Liver (tissue), 7 donors: ENCODE measurements at regions not wholly inside any gene's neighbourhood (a gene's known extent, or its start where the extent isn't known, plus 50 kb on each side); places are given as distances from the start of the nearest gene placed in this dataset.
"Not testable (repeated sequence)": the region's sequence is repeated elsewhere in the genome, so short reads cannot be mapped to it uniquely, and the experiment has no call there.

Experiments
- DNase-seq: peaks from one replicate; pipeline ENCODE4 v3.0.0-alpha.2; 2017; ENCODE audit warnings: low spot score
- H3K27ac ChIP-seq, 2 donors: one replicate each; pipeline ENCODE4 v1.7.0; 2013; ENCODE audit warnings: inconsistent platforms in 2 of 2, low read length in 2 of 2, control low read depth in 1 of 2, low read depth in 1 of 2, mild to moderate bottlenecking in 1 of 2
- H3K27me3 ChIP-seq, 4 donors: one replicate each; pipeline versions ENCODE4 v1.6.1 to v1.7.0; 2013; ENCODE audit warnings: low read length in 3 of 4, inconsistent platforms in 1 of 4, mild to moderate bottlenecking in 1 of 4, moderate library complexity in 1 of 4; ENCODE audit not compliant: control insufficient read depth in 4 of 4, insufficient read depth in 4 of 4
- H3K36me3 ChIP-seq, 4 donors: one replicate each; pipeline versions ENCODE4 v1.6.1 to v1.7.0; 2013; ENCODE audit warnings: low read length in 3 of 4, mild to moderate bottlenecking in 3 of 4, low read depth in 1 of 4, moderate library complexity in 1 of 4; ENCODE audit not compliant: control insufficient read depth in 4 of 4, insufficient read depth in 3 of 4
- H3K4me1 ChIP-seq, 4 donors: one replicate each; pipeline versions ENCODE4 v1.6.1 to v1.7.0; 2013; ENCODE audit warnings: low read length in 3 of 4, mild to moderate bottlenecking in 3 of 4, moderate library complexity in 1 of 4; ENCODE audit not compliant: control insufficient read depth in 4 of 4, insufficient read depth in 4 of 4
- H3K4me3 ChIP-seq, 3 donors: one replicate each; pipeline versions ENCODE4 v1.6.1 to v1.7.0; 2013; ENCODE audit warnings: low read length in 3 of 3, control low read depth in 1 of 3, low read depth in 1 of 3, mild to moderate bottlenecking in 1 of 3
- H3K9ac ChIP-seq, 2 donors: one replicate each; pipeline ENCODE4 v1.7.0; 2013; ENCODE audit warnings: low read length in 2 of 2, mild to moderate bottlenecking in 2 of 2, moderate library complexity in 2 of 2, control low read depth in 1 of 2, low read depth in 1 of 2
- H3K9me3 ChIP-seq, 4 donors: one replicate each; pipeline versions ENCODE4 v1.6.1 to v1.7.0; 2013; ENCODE audit warnings: low read length in 3 of 4; ENCODE audit not compliant: control insufficient read depth in 4 of 4
- EGR1 ChIP-seq, 2 donors: IDR thresholded peaks; 2 replicates each; pipeline ENCODE4 v1.6.1; 2016 to 2018; ENCODE audit warnings: antibody characterized with exemption in 2 of 2, low read depth in 2 of 2
- FOXA1 ChIP-seq: IDR thresholded peaks from 2 replicates; pipeline ENCODE4 v1.6.1; 2016; ENCODE audit warnings: antibody characterized with exemption
- FOXA2 ChIP-seq: IDR thresholded peaks from 2 replicates; pipeline ENCODE4 v1.6.1; 2016; ENCODE audit warnings: antibody characterized with exemption
- GABPA ChIP-seq, 2 donors: IDR thresholded peaks in 1 of 2; conservative IDR thresholded peaks in 1 of 2; 2 replicates each; pipeline ENCODE4 v1.6.1; 2016; ENCODE audit warnings: antibody characterized with exemption in 2 of 2, mild to moderate bottlenecking in 1 of 2, moderate library complexity in 1 of 2
- HNF4A ChIP-seq, 2 donors: conservative IDR thresholded peaks; 2 replicates each; pipeline ENCODE4 v1.6.1; 2016; ENCODE audit warnings: antibody characterized with exemption in 2 of 2, mild to moderate bottlenecking in 2 of 2
- HNF4G ChIP-seq: IDR thresholded peaks from 2 replicates; pipeline ENCODE4 v1.6.1; 2016; ENCODE audit warnings: antibody characterized with exemption
- JUND ChIP-seq, 2 donors: IDR thresholded peaks; 2 replicates each; pipeline ENCODE4 v1.6.1; 2016; ENCODE audit warnings: antibody characterized with exemption in 2 of 2
- NR2F2 ChIP-seq: IDR thresholded peaks from 2 replicates; pipeline ENCODE4 v1.6.1; 2016; ENCODE audit warnings: antibody characterized with exemption
- RAD21 ChIP-seq, 2 donors: IDR thresholded peaks; 2 replicates each; pipeline ENCODE4 v1.6.1; 2016; ENCODE audit warnings: antibody characterized with exemption in 2 of 2, mild to moderate bottlenecking in 2 of 2
- RXRA ChIP-seq, 2 donors: IDR thresholded peaks; 2 replicates each; pipeline ENCODE4 v1.6.1; 2017 to 2018; ENCODE audit warnings: antibody characterized with exemption in 2 of 2, mild to moderate bottlenecking in 1 of 2
- SP1 ChIP-seq: IDR thresholded peaks from 2 replicates; pipeline ENCODE4 v1.6.1; 2018; ENCODE audit warnings: antibody characterized with exemption, mild to moderate bottlenecking
- TAF1 ChIP-seq: conservative IDR thresholded peaks from 2 replicates; pipeline ENCODE4 v1.6.1; 2016; ENCODE audit warnings: antibody characterized with exemption, mild to moderate bottlenecking
- YY1 ChIP-seq: IDR thresholded peaks from 2 replicates; pipeline ENCODE4 v1.6.1; 2016; ENCODE audit warnings: antibody characterized with exemption, mild to moderate bottlenecking
- ZBTB33 ChIP-seq: IDR thresholded peaks from 2 replicates; pipeline ENCODE4 v1.6.1; 2016; ENCODE audit warnings: antibody characterized with exemption
- WGBS: extraction: QIAGEN DNeasy Blood & Tissue Kit; methylation state at CpG from one replicate; pipeline ENCODE4 v1.1.7; 2013; 5-methylcytosine and 5-hydroxymethylcytosine counted together
- TF ChIP-seq, protein P1 (sequence below): IDR thresholded peaks from 2 replicates; pipeline ENCODE4 v1.6.1; 2016; ENCODE audit warnings: antibody characterized with exemption, mild to moderate bottlenecking
- TF ChIP-seq, protein P2 (sequence below): IDR thresholded peaks from 2 replicates; pipeline ENCODE4 v1.6.1; 2016; ENCODE audit warnings: antibody characterized with exemption
- TF ChIP-seq, protein P3 (sequence below): IDR thresholded peaks from 2 replicates; pipeline ENCODE4 v1.6.1; 2016; ENCODE audit warnings: antibody characterized with exemption
- donor health status: healthy.
- donor health status: healthy.
- donor health status: healthy.
- donor health status: healthy.

- not testable (repeated sequence) for H3K27ac ChIP-seq, H3K36me3 ChIP-seq, H3K27me3 ChIP-seq, H3K4me1 ChIP-seq, H3K9ac ChIP-seq, H3K4me3 ChIP-seq, DNase-seq, H3K9me3 ChIP-seq
Observed at GRCh38 chr1:214095896-214096295, 108.1 kb downstream of the PROX1 start.

- 74% methylated on average over 2 of the region's 2 CpGs for WGBS
- H3K27me3 ChIP-seq = no peaks in the 10 kb centered on the region
- H3K36me3 ChIP-seq = no peaks in the 10 kb centered on the region
- H3K27ac ChIP-seq = no peak overlapping the region
- DNase-seq = no peak
- no peaks in the 10 kb centered on the region for H3K9me3 ChIP-seq
- no peaks in the 10 kb centered on the region for H3K4me1 ChIP-seq
- H3K9ac ChIP-seq = no peak overlapping the region
- H3K4me3 ChIP-seq = no peak overlapping the region
- TF ChIP-seq HNF4A (conservative IDR thresholded peaks at IDR 0.05) (no peak), RAD21 (IDR thresholded peaks at IDR 0.05) (no peak), YY1 (no peak)
- TF ChIP-seq, protein P1, sequence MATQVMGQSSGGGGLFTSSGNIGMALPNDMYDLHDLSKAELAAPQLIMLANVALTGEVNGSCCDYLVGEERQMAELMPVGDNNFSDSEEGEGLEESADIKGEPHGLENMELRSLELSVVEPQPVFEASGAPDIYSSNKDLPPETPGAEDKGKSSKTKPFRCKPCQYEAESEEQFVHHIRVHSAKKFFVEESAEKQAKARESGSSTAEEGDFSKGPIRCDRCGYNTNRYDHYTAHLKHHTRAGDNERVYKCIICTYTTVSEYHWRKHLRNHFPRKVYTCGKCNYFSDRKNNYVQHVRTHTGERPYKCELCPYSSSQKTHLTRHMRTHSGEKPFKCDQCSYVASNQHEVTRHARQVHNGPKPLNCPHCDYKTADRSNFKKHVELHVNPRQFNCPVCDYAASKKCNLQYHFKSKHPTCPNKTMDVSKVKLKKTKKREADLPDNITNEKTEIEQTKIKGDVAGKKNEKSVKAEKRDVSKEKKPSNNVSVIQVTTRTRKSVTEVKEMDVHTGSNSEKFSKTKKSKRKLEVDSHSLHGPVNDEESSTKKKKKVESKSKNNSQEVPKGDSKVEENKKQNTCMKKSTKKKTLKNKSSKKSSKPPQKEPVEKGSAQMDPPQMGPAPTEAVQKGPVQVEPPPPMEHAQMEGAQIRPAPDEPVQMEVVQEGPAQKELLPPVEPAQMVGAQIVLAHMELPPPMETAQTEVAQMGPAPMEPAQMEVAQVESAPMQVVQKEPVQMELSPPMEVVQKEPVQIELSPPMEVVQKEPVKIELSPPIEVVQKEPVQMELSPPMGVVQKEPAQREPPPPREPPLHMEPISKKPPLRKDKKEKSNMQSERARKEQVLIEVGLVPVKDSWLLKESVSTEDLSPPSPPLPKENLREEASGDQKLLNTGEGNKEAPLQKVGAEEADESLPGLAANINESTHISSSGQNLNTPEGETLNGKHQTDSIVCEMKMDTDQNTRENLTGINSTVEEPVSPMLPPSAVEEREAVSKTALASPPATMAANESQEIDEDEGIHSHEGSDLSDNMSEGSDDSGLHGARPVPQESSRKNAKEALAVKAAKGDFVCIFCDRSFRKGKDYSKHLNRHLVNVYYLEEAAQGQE = no peak
- TF ChIP-seq, protein P2, sequence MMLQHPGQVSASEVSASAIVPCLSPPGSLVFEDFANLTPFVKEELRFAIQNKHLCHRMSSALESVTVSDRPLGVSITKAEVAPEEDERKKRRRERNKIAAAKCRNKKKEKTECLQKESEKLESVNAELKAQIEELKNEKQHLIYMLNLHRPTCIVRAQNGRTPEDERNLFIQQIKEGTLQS = no peak
Observed at GRCh38 chr1:214101246-214101645, 113.5 kb downstream of the PROX1 start.

- TF ChIP-seq TAF1 (no peak), RAD21 (IDR thresholded peaks at IDR 0.05) (no peak), JUND (IDR thresholded peaks at IDR 0.05) (no peak), RXRA (IDR thresholded peaks at IDR 0.05) (no peak), HNF4A (conservative IDR thresholded peaks at IDR 0.05) (no peak), NR2F2 (no peak), YY1 (no peak), FOXA1 (no peak), FOXA2 (no peak), EGR1 (IDR thresholded peaks at IDR 0.05; ENCODE audit: low read depth in 2 of 2) (no peak), ZBTB33 (no peak), GABPA (IDR thresholded peaks at IDR 0.05 in 1 of 2, conservative IDR thresholded peaks at IDR 0.05 in 1 of 2) (no peak), SP1 (no peak), HNF4G (no peak)
- TF ChIP-seq, protein P2 = no peak
- TF ChIP-seq, protein P1 = no peak
- TF ChIP-seq, protein P3, sequence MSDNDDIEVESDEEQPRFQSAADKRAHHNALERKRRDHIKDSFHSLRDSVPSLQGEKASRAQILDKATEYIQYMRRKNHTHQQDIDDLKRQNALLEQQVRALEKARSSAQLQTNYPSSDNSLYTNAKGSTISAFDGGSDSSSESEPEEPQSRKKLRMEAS = no peak
- no peak overlapping the region for H3K27ac ChIP-seq
- H3K4me3 ChIP-seq = no peak overlapping the region
- no peaks in the 10 kb centered on the region for H3K4me1 ChIP-seq
- DNase-seq = no peak
- no peaks in the 10 kb centered on the region for H3K27me3 ChIP-seq
- H3K36me3 ChIP-seq = no peaks in the 10 kb centered on the region
- 76% methylated on average over 3 of the region's 3 CpGs for WGBS
- no peak overlapping the region for H3K9ac ChIP-seq
- H3K9me3 ChIP-seq = no peaks in the 10 kb centered on the region
Observed at GRCh38 chr1:214101828-214102227, 114.1 kb downstream of the PROX1 start.
